ENCODE measurements at regions not wholly inside any gene's neighbourhood (a gene's known extent, or its start where the extent isn't known, plus 50 kb on each side); places are given as distances from the start of the nearest gene placed in this dataset.

GRCh38 chr15:25497934-25498333 is 59.1 kb upstream of the UBE3A start:
- TF ChIP-seq CTCF (IDR thresholded peaks at IDR 0.05), result no peak
- TF ChIP-seq POLR2AphosphoS5 (IDR thresholded peaks at IDR 0.05; ENCODE audit: insufficient read depth in 1 of 2, low read depth in 1 of 2), result no peak
- no peak for TF ChIP-seq POLR2A (IDR thresholded peaks at IDR 0.05)
